HG02973 (cell line): ENCODE measurements at regions not wholly inside any gene's neighbourhood (a gene's known extent, or its start where the extent isn't known, plus 50 kb on each side); places are given as distances from the start of the nearest gene placed in this dataset.
A peak's percentile ranks its signal among the peaks of the same experiment; 100 is the strongest.
"Not testable (repeated sequence)": the region's sequence is repeated elsewhere in the genome, so short reads cannot be mapped to it uniquely, and the experiment has no call there.

ENCODE experiments used
- ATAC-seq: cut with Tn5 transposase; IDR thresholded peaks from one replicate; pipeline ENCODE4 v1.9.1; 2021; ENCODE audit warnings: moderate library complexity; ENCODE audit not compliant: unreplicated experiment

- not testable (repeated sequence) for ATAC-seq
These were observed 108.4 kb upstream of the SAMD11 start for GRCh38 chr1:815147-815922.

GRCh38 chr1:817071-817599 lies 106.6 kb upstream of the SAMD11 start:
- not testable (repeated sequence) for ATAC-seq

GRCh38 chr1:817658-818617 lies 105.8 kb upstream of the SAMD11 start:
- not testable (repeated sequence) for ATAC-seq

GRCh38 chr1:818618-819291 lies 105.0 kb upstream of the SAMD11 start:
- no peak for ATAC-seq

- ATAC-seq, result no peak
These were observed 102.8 kb upstream of the SAMD11 start for GRCh38 chr1:820962-821361.

- peak; percentile 29 for ATAC-seq
These were observed 96.9 kb upstream of the SAMD11 start for GRCh38 chr1:826808-827207.

GRCh38 chr1:827211-828063 lies 96.3 kb upstream of the SAMD11 start:
- ATAC-seq, result peak; percentile 73

- not testable (repeated sequence) for ATAC-seq
These were observed 94.4 kb upstream of the SAMD11 start for GRCh38 chr1:829324-829723.

- not testable (repeated sequence) for ATAC-seq
These were observed 93.8 kb upstream of the SAMD11 start for GRCh38 chr1:829932-830331.

- not testable (repeated sequence) for ATAC-seq
These were observed 93.0 kb upstream of the SAMD11 start for GRCh38 chr1:830750-831149.

- ATAC-seq, result no peak
These were observed 92.2 kb upstream of the SAMD11 start for GRCh38 chr1:831522-831921.

GRCh38 chr1:832136-832535 lies 91.6 kb upstream of the SAMD11 start:
- ATAC-seq, result no peak

GRCh38 chr1:833226-833625 lies 90.5 kb upstream of the SAMD11 start:
- not testable (repeated sequence) for ATAC-seq

GRCh38 chr1:835509-835908 lies 88.2 kb upstream of the SAMD11 start:
- not testable (repeated sequence) for ATAC-seq

GRCh38 chr1:837601-838000 lies 86.1 kb upstream of the SAMD11 start:
- ATAC-seq, result not testable (repeated sequence)

GRCh38 chr1:838291-838690 lies 85.4 kb upstream of the SAMD11 start:
- not testable (repeated sequence) for ATAC-seq

- not testable (repeated sequence) for ATAC-seq
These were observed 83.1 kb upstream of the SAMD11 start for GRCh38 chr1:840592-840991.

- ATAC-seq, result not testable (repeated sequence)
These were observed 81.9 kb upstream of the SAMD11 start for GRCh38 chr1:841671-842425.

- not testable (repeated sequence) for ATAC-seq
These were observed 80.9 kb upstream of the SAMD11 start for GRCh38 chr1:842799-843198.
